GM12878 (cell line): ENCODE measurements at regions not wholly inside any gene's neighbourhood (a gene's known extent, or its start where the extent isn't known, plus 50 kb on each side); places are given as distances from the start of the nearest gene placed in this dataset.
A peak's percentile ranks its signal among the peaks of the same experiment; 100 is the strongest.
"Not testable (repeated sequence)": the region's sequence is repeated elsewhere in the genome, so short reads cannot be mapped to it uniquely, and the experiment has no call there.

Experiments
- ATAC-seq: fragments of 200-7000 bp; cut with Tn5 transposase; 3 replicates; pipeline ENCODE4 v1.9.1; 2020; ENCODE audit warnings: mild to moderate bottlenecking, moderate library complexity
- BruUV-seq: library from RNA; stranded (reverse); fragments of 400-500 nt; replicated peaks from 2 replicates; lab custom pipeline; 2021; lab: Mats Ljungman, UMichigan
- CTCF ChIA-PET: fragments of 300-600 bp; sonication (Branson Sonifier 250); formaldehyde crosslinking; extraction: SDS; loops from one replicate; lab custom pipeline; 2021; ENCODE audit warnings: inconsistent platforms; lab: Yijun Ruan, JAX
- POLR2A ChIA-PET: fragments of 350-600 bp; formaldehyde crosslinking; extraction: SDS; loops from one replicate; lab custom pipeline; 2021; ENCODE audit warnings: inconsistent platforms; lab: Charles Lee
- RAD21 ChIA-PET: fragments of 300-600 bp; sonication (Branson Sonifier 250); formaldehyde crosslinking; loops from one replicate; lab custom pipeline; 2023; ENCODE audit warnings: antibody characterized with exemption; ENCODE audit not compliant: unreplicated experiment; lab: Charles Lee
- SMC1A ChIA-PET: fragments of 300-600 bp; sonication (Branson Sonifier 250); formaldehyde crosslinking; loops from one replicate; lab custom pipeline; 2023; ENCODE audit not compliant: unreplicated experiment, uncharacterized antibody; lab: Charles Lee
- DNase-seq: peaks from one replicate; pipeline ENCODE4 v3.0.0-alpha.2; 2011; ENCODE audit warnings: low read depth, low spot score
- FAIRE-seq: peaks from 3 replicates; lab custom pipeline; 2011; peaks lifted over from hg19 to GRCh38; lab: Jason Lieb, UNC
- H2AFZ ChIP-seq: 2 replicates; pipeline ENCODE4 v1.6.0; 2011; ENCODE audit warnings: low read depth, low read length, control low read depth; ENCODE audit not compliant: control insufficient read depth
- H3K27ac ChIP-seq: 2 replicates; pipeline ENCODE4 v1.5.1; 2011; ENCODE audit warnings: control low read depth; ENCODE audit not compliant: control insufficient read depth, insufficient read depth
- H3K27me3 ChIP-seq, 2 experiments: replicated peaks in 1 of 2; 2 replicates each; pipeline versions ENCODE4 v1.6.0 to v1.6.1; 2011; ENCODE audit warnings: low read length in 1 of 2; ENCODE audit not compliant: control insufficient read depth in 2 of 2, insufficient read depth in 2 of 2
- H3K36me3 ChIP-seq, 2 experiments: 2 replicates each; pipeline ENCODE4 v1.5.1; 2011; ENCODE audit warnings: low read length in 1 of 2; ENCODE audit not compliant: control insufficient read depth in 2 of 2, insufficient read depth in 2 of 2
- H3K4me1 ChIP-seq: 2 replicates; pipeline ENCODE4 v1.6.1; 2011; ENCODE audit warnings: mild to moderate bottlenecking, low read length, moderate library complexity, mixed read lengths; ENCODE audit not compliant: control insufficient read depth, insufficient read depth
- H3K4me2 ChIP-seq: 2 replicates; pipeline ENCODE4 v1.6.0; 2011; ENCODE audit warnings: control low read depth; ENCODE audit not compliant: control insufficient read depth, insufficient read depth
- H3K4me3 ChIP-seq: fragments of 200-600 bp; sonication (generic); 2 replicates; pipeline ENCODE4 v1.5.1; 2016
- H3K79me2 ChIP-seq: 2 replicates; pipeline ENCODE4 v1.6.0; 2011; ENCODE audit warnings: low read length; ENCODE audit not compliant: control insufficient read depth, insufficient read depth
- H3K9ac ChIP-seq: 2 replicates; pipeline ENCODE4 v1.8.0; 2011; ENCODE audit warnings: low read length, control low read depth, mixed read lengths; ENCODE audit not compliant: control insufficient read depth, insufficient read depth
- H3K9me3 ChIP-seq: replicated peaks from 3 replicates; pipeline ENCODE4 v1.5.1; 2011; ENCODE audit warnings: mild to moderate bottlenecking, low read length; ENCODE audit not compliant: control insufficient read depth, insufficient read depth
- H4K20me1 ChIP-seq: 2 replicates; pipeline ENCODE4 v1.6.0; 2011; ENCODE audit not compliant: control insufficient read depth, insufficient read depth
- ELK1 ChIP-seq: IDR thresholded peaks from 2 replicates; pipeline ENCODE4 v1.6.1; 2012; ENCODE audit warnings: low read depth, low read length, improper control_type of control experiment
- JUND ChIP-seq: IDR thresholded peaks from 2 replicates; pipeline ENCODE4 v1.6.1; 2012; ENCODE audit warnings: low read depth, mild to moderate bottlenecking, low read length, improper control_type of control experiment, moderate library complexity
- WRNIP1 ChIP-seq: IDR thresholded peaks from 2 replicates; pipeline ENCODE4 v1.6.1; 2011; ENCODE audit warnings: low read depth, low read length, improper control_type of control experiment, borderline replicate concordance
- YY1 ChIP-seq: IDR thresholded peaks from 2 replicates; pipeline ENCODE4 v1.6.1; 2011; ENCODE audit warnings: low read depth, mild to moderate bottlenecking, low read length
- ZBTB33 ChIP-seq: fragments of 450-650 bp; IDR thresholded peaks from 2 replicates; pipeline ENCODE4 v1.6.1; 2017; ENCODE audit warnings: mild to moderate bottlenecking
- WGBS: methylation state at CpG from one replicate; pipeline ENCODE4 v1.1.6; 2016; ENCODE audit warnings: low lambda C conversion rate; ENCODE audit not compliant: insufficient replicate concordance, insufficient coverage; ENCODE audit errors: missing lambda C conversion rate; 5-methylcytosine and 5-hydroxymethylcytosine counted together
- in situ Hi-C: fragments of 300-500 bp; cut with MboI; formaldehyde crosslinking; loops from 9 replicates; pipeline ENCODE4 v1.14.3; 2018; ENCODE audit warnings: mixed read lengths
- intact Hi-C: fragments of 100-400 bp; cut with micrococcal nuclease; formaldehyde crosslinking; loops from one replicate; pipeline ENCODE4 v1.14.2; 2022; ENCODE audit not compliant: unreplicated experiment

GRCh38 chr14:106459971-106460730, 933.8 kb downstream of the TMEM121 start (continued):
- TF ChIP-seq ZBTB33 (no peak), JUND (no peak), YY1 (0 out of 2 replicates have a peak, but pooled peaks have one; percentile 17), ELK1 (no peak)

GRCh38 chr14:106460916-106461315, 934.5 kb downstream of the TMEM121 start:
- ATAC-seq: no peak
- RAD21 ChIA-PET: no interaction called here
- H3K4me3 ChIP-seq: no peak overlapping the region
- no peaks in the 10 kb centered on the region for H3K9me3 ChIP-seq
- no peak for TF ChIP-seq WRNIP1
- H3K27me3 ChIP-seq: no peaks in the 10 kb centered on the region
- no peaks in the 10 kb centered on the region for H3K79me2 ChIP-seq
- H3K4me1 ChIP-seq: no peaks in the 10 kb centered on the region
- H4K20me1 ChIP-seq: no peaks in the 10 kb centered on the region
- FAIRE-seq: no peak
- H3K36me3 ChIP-seq: no peaks in the 10 kb centered on the region
- no peak overlapping the region for H2AFZ ChIP-seq
- CTCF ChIA-PET: interaction anchor here (1.2 to 2.9 kb wide), 6 partner anchors 10 to 75 kb away, joined by 3 to 19 read pairs (median 5); no protein-coding TSS in a partner anchor
- SMC1A ChIA-PET: interaction anchor here (1.0 to 1.3 kb wide), 3 partner anchors 17 to 65 kb away, joined by 3 to 7 read pairs (median 3); no protein-coding TSS in a partner anchor
- no peak overlapping the region for H3K27ac ChIP-seq
- POLR2A ChIA-PET: no interaction called here
- in situ Hi-C loops (no loop called here), intact Hi-C loops (no loop called here)
- no peak overlapping the region for H3K4me2 ChIP-seq
- no peak overlapping the region for H3K9ac ChIP-seq
- DNase-seq: no peak
- no TSS peak for BruUV-seq
- 90% methylated on average over 25 of the region's 25 CpGs for WGBS

GRCh38 chr14:106466483-106466882, 940.1 kb downstream of the TMEM121 start:
- RAD21 ChIA-PET: interaction anchor here (1.1 kb wide), 1 partner anchor 64 kb away, joined by 3 read pairs; no protein-coding TSS in a partner anchor
- H3K9me3 ChIP-seq, H3K27ac ChIP-seq, H3K4me2 ChIP-seq, BruUV-seq, FAIRE-seq, in situ Hi-C loops, H3K4me3 ChIP-seq, DNase-seq, H3K4me1 ChIP-seq, H3K9ac ChIP-seq, H4K20me1 ChIP-seq, H2AFZ ChIP-seq, intact Hi-C loops, H3K36me3 ChIP-seq, H3K27me3 ChIP-seq, ATAC-seq, POLR2A ChIA-PET, H3K79me2 ChIP-seq: not testable (repeated sequence)
- 24% methylated on average over 4 of the region's 4 CpGs for WGBS
- CTCF ChIA-PET: interaction anchor here (1.1 to 15.3 kb wide), 4 partner anchors 10 to 64 kb away, joined by 5 to 152 read pairs (median 8); no protein-coding TSS in a partner anchor
- SMC1A ChIA-PET: interaction anchor here (0.8 to 1.4 kb wide), 2 partner anchors 9 to 30 kb away, joined by 3 to 4 read pairs; no protein-coding TSS in a partner anchor
